Panc1 (cell line): ENCODE measurements at regions not wholly inside any gene's neighbourhood (a gene's known extent, or its start where the extent isn't known, plus 50 kb on each side); places are given as distances from the start of the nearest gene placed in this dataset.

ENCODE experiments used
- ATAC-seq: fragments of 200-7000 bp; cut with Tn5 transposase; 2 replicates; pipeline ENCODE4 v1.9.1; 2020; ENCODE audit warnings: mild to moderate bottlenecking, moderate library complexity
- BruUV-seq: library from RNA; stranded (reverse); fragments of 400-500 nt; replicated peaks from 2 replicates; lab custom pipeline; 2021; lab: Mats Ljungman, UMichigan
- CTCF ChIA-PET: fragments of 300-600 bp; sonication (Branson Sonifier 250); formaldehyde crosslinking; loops from one replicate; lab custom pipeline; 2022; ENCODE audit warnings: antibody characterized with exemption; lab: Charles Lee
- POLR2A ChIA-PET: fragments of 300-600 bp; sonication (Branson Sonifier 250); formaldehyde crosslinking; loops from one replicate; lab custom pipeline; 2022; ENCODE audit warnings: antibody characterized with exemption; lab: Charles Lee
- DNase-seq: peaks from one replicate; pipeline ENCODE4 v3.0.0-alpha.2; 2010; ENCODE audit warnings: low read depth, low spot score
- H3K27ac ChIP-seq: 2 replicates; pipeline ENCODE4 v1.5.1; 2011; ENCODE audit warnings: mild to moderate bottlenecking, low read length, inconsistent platforms
- H3K27me3 ChIP-seq: fragments of 200-500 bp; sonication (Bioruptor generic); 2 replicates; pipeline ENCODE4 v1.6.0; 2014; ENCODE audit warnings: low read length, inconsistent platforms; ENCODE audit not compliant: control insufficient read depth, insufficient read depth
- H3K36me3 ChIP-seq: fragments of 200-500 bp; sonication (Bioruptor generic); 2 replicates; pipeline ENCODE4 v1.5.1; 2014; ENCODE audit warnings: inconsistent platforms, mild to moderate bottlenecking, low read length, moderate library complexity; ENCODE audit not compliant: control insufficient read depth, insufficient read depth
- H3K4me1 ChIP-seq: 2 replicates; pipeline ENCODE4 v1.5.1; 2011; ENCODE audit warnings: inconsistent platforms, mild to moderate bottlenecking, low read length, moderate library complexity; ENCODE audit not compliant: control insufficient read depth, insufficient read depth
- H3K4me3 ChIP-seq, 2 experiments: 2 replicates each; pipeline ENCODE4 v1.5.1; 2011 to 2012; ENCODE audit warnings: low read depth in 2 of 2, low read length in 2 of 2, mild to moderate bottlenecking in 2 of 2, inconsistent platforms in 1 of 2, moderate library complexity in 1 of 2
- H3K9me3 ChIP-seq: fragments of 200-500 bp; sonication (Bioruptor generic); 2 replicates; pipeline ENCODE4 v1.5.1; 2014; ENCODE audit warnings: low read depth, mild to moderate bottlenecking, inconsistent platforms, low read length, moderate library complexity; ENCODE audit not compliant: control insufficient read depth, insufficient read depth
- CTCF ChIP-seq: fragments of 450-650 bp; IDR thresholded peaks from 2 replicates; pipeline ENCODE4 v1.5.1; 2017; ENCODE audit warnings: mild to moderate bottlenecking
- POLR2AphosphoS5 ChIP-seq: IDR thresholded peaks from 2 replicates; pipeline ENCODE4 v1.6.1; 2012; ENCODE audit warnings: mild to moderate bottlenecking, low read depth, low read length, moderate library complexity
- REST ChIP-seq, 2 experiments: IDR thresholded peaks; 2 replicates each; pipeline ENCODE4 v1.6.1; 2011 to 2012; ENCODE audit warnings: low read depth in 2 of 2, control low read depth in 1 of 2, low read length in 1 of 2, mild to moderate bottlenecking in 1 of 2, moderate library complexity in 1 of 2; ENCODE audit not compliant: insufficient read depth in 1 of 2
- SIN3A ChIP-seq: IDR thresholded peaks from 2 replicates; pipeline ENCODE4 v1.6.1; 2012; ENCODE audit warnings: low read depth, mild to moderate bottlenecking, low read length, moderate library complexity, borderline replicate concordance; ENCODE audit not compliant: insufficient read depth
- TCF7L2 ChIP-seq: IDR thresholded peaks from 2 replicates; pipeline ENCODE4 v1.6.1; 2011; ENCODE audit warnings: mild to moderate bottlenecking, low read depth, low read length, inconsistent platforms
- in situ Hi-C: cut with HindIII; loops from 2 replicates; pipeline ENCODE4 v1.10.0; 2016; ENCODE audit warnings: low sequenced_read_pairs, low pct_unique_long_range_greater_than_20kb
- intact Hi-C: fragments of 100-400 bp; cut with micrococcal nuclease; formaldehyde crosslinking; loops from one replicate; pipeline ENCODE4 v1.10.0; 2022; ENCODE audit not compliant: unreplicated experiment

GRCh38 chr2:128439031-128439790 lies 120.5 kb upstream of the HS6ST1 start:
- H3K4me1 ChIP-seq: no peaks in the 10 kb centered on the region
- POLR2A ChIA-PET: no interaction called here

GRCh38 chr2:128439791-128440665 lies 121.4 kb upstream of the HS6ST1 start:
- Histone ChIP-seq H3K9me3 (no peaks in the 10 kb centered on the region), H3K4me1 (no peaks in the 10 kb centered on the region), H3K27ac (no peak overlapping the region), H3K27me3 (no peaks in the 10 kb centered on the region), H3K36me3 (no peaks in the 10 kb centered on the region), H3K4me3 (no peak overlapping the region)
- DNase-seq (no peak), ATAC-seq (no peak)
- no TSS peak for BruUV-seq
- intact Hi-C loops: no loop called here
- in situ Hi-C loops: no loop called here
- TF ChIP-seq TCF7L2 (no peak), POLR2AphosphoS5 (no peak), CTCF (no peak), SIN3A (no peak), REST (IDR thresholded peaks at IDR 0.05; ENCODE audit: insufficient read depth in 1 of 2, low read depth in 2 of 2, low read length in 1 of 2) (no peak)
- ChIA-PET POLR2A (no interaction called here), CTCF (no interaction called here)

More at GRCh38 chr2:128439031-128439790, 120.5 kb upstream of the HS6ST1 start:
- DNase-seq: no peak
- Histone ChIP-seq H3K36me3 (no peaks in the 10 kb centered on the region), H3K9me3 (no peaks in the 10 kb centered on the region), H3K4me3 (no peak overlapping the region), H3K27ac (no peak overlapping the region), H3K27me3 (no peaks in the 10 kb centered on the region)
- BruUV-seq: no TSS peak
- no peak for ATAC-seq
- in situ Hi-C loops: no loop called here
- CTCF ChIA-PET: interaction anchor here (0.5 kb wide), 1 partner anchor 280 kb away, joined by 10 read pairs; no protein-coding TSS in a partner anchor
- intact Hi-C loops: no loop called here
- no peak for TF ChIP-seq POLR2AphosphoS5
- TF ChIP-seq SIN3A: no peak
